ENCODE measurements at regions not wholly inside any gene's neighbourhood (a gene's known extent, or its start where the extent isn't known, plus 50 kb on each side); places are given as distances from the start of the nearest gene placed in this dataset.
"Not testable (repeated sequence)": the region's sequence is repeated elsewhere in the genome, so short reads cannot be mapped to it uniquely, and the experiment has no call there.

GRCh38 chr4:9001153-9001552, 129.5 kb upstream of the HMX1 start:
- intact Hi-C loops (cut with micrococcal nuclease) = loop anchor here in 1 of 2 donors (5.0 to 10.0 kb wide), 2 partner anchors 121 to 154 kb away; no protein-coding TSS in a partner anchor

GRCh38 chr4:9000505-9001001, 128.9 kb upstream of the HMX1 start:
- ATAC-seq; H3K27ac ChIP-seq (ENCODE audit: low read depth, low read length); H3K36me3 Mint-ChIP-seq; POLR2A ChIA-PET; H3K9me3 Mint-ChIP-seq; H3K9me3 ChIP-seq (ENCODE audit: control insufficient read depth in 2 of 3, low read length in 3 of 3); CTCF ChIA-PET; H3K4me1 Mint-ChIP-seq; H3K27ac Mint-ChIP-seq; H3K4me1 ChIP-seq (ENCODE audit: control insufficient read depth in 2 of 2, insufficient read depth in 2 of 2, low read length in 2 of 2); H3K27me3 ChIP-seq (ENCODE audit: control insufficient read depth in 2 of 2, insufficient read depth in 2 of 2, low read length in 2 of 2); H3K36me3 ChIP-seq (ENCODE audit: control insufficient read depth in 2 of 3, insufficient read depth in 3 of 3, low read length in 3 of 3); H3K4me3 ChIP-seq (ENCODE audit: low read length): not testable (repeated sequence)
- Mint-ChIP-seq H3K27me3 (peaks cover 7 to 24% (median 17%) of the 10 kb centered on the region in 5 donors), H3K4me3 (peak overlapping the region in 6 of 10 donors; percentile 14 to 65 (median 54))
- DNase-seq = peak; percentile 10 to 69 (median 43)
- intact Hi-C loops (cut with micrococcal nuclease) = loop anchor here (1.0 to 10.0 kb wide), 3 partner anchors 122 to 154 kb away; no protein-coding TSS in a partner anchor

More at GRCh38 chr4:9001153-9001552, 129.5 kb upstream of the HMX1 start:
- H3K27ac Mint-ChIP-seq; POLR2A ChIA-PET; H3K27ac ChIP-seq (ENCODE audit: low read depth, low read length); ATAC-seq; H3K36me3 ChIP-seq (ENCODE audit: control insufficient read depth in 2 of 3, insufficient read depth in 3 of 3, low read length in 3 of 3); H3K4me1 ChIP-seq (ENCODE audit: control insufficient read depth in 2 of 2, insufficient read depth in 2 of 2, low read length in 2 of 2); H3K4me1 Mint-ChIP-seq; H3K36me3 Mint-ChIP-seq; H3K9me3 ChIP-seq (ENCODE audit: control insufficient read depth in 2 of 3, low read length in 3 of 3); H3K9me3 Mint-ChIP-seq; H3K4me3 ChIP-seq (ENCODE audit: low read length); H3K27me3 ChIP-seq (ENCODE audit: control insufficient read depth in 2 of 2, insufficient read depth in 2 of 2, low read length in 2 of 2); CTCF ChIA-PET: not testable (repeated sequence)
- peaks cover 12 to 26% (median 23%) of the 10 kb centered on the region in 5 donors for H3K27me3 Mint-ChIP-seq
- DNase-seq = peak in 1 of 9 donors; percentile 0
- peak overlapping the region in 4 of 10 donors; percentile 48 to 65 (median 50) for H3K4me3 Mint-ChIP-seq

GRCh38 chr4:8992981-8993380, 121.3 kb upstream of the HMX1 start:
- H3K4me1 ChIP-seq (ENCODE audit: control insufficient read depth in 2 of 2, insufficient read depth in 2 of 2, low read length in 2 of 2); ATAC-seq: not testable (repeated sequence)

GRCh38 chr4:8991449-8991848, 119.8 kb upstream of the HMX1 start:
- H3K27ac ChIP-seq (ENCODE audit: low read depth, low read length); H3K27me3 ChIP-seq (ENCODE audit: control insufficient read depth in 2 of 2, insufficient read depth in 2 of 2, low read length in 2 of 2); H3K36me3 ChIP-seq (ENCODE audit: control insufficient read depth in 2 of 3, insufficient read depth in 3 of 3, low read length in 3 of 3); CTCF ChIA-PET; POLR2A ChIA-PET; intact Hi-C loops (cut with micrococcal nuclease); H3K27ac Mint-ChIP-seq; H3K9me3 ChIP-seq (ENCODE audit: control insufficient read depth in 2 of 3, low read length in 3 of 3); DNase-seq; ATAC-seq; H3K4me3 ChIP-seq (ENCODE audit: low read length); H3K27me3 Mint-ChIP-seq; H3K4me3 Mint-ChIP-seq; H3K4me1 Mint-ChIP-seq; H3K36me3 Mint-ChIP-seq; H3K9me3 Mint-ChIP-seq; H3K4me1 ChIP-seq (ENCODE audit: control insufficient read depth in 2 of 2, insufficient read depth in 2 of 2, low read length in 2 of 2): not testable (repeated sequence)

More at GRCh38 chr4:8992981-8993380, 121.3 kb upstream of the HMX1 start:
- H3K36me3 Mint-ChIP-seq; H3K4me3 Mint-ChIP-seq; H3K4me3 ChIP-seq (ENCODE audit: low read length); H3K36me3 ChIP-seq (ENCODE audit: control insufficient read depth in 2 of 3, insufficient read depth in 3 of 3, low read length in 3 of 3); DNase-seq; intact Hi-C loops (cut with micrococcal nuclease); H3K27ac Mint-ChIP-seq; H3K4me1 Mint-ChIP-seq; H3K9me3 Mint-ChIP-seq; POLR2A ChIA-PET; H3K27ac ChIP-seq (ENCODE audit: low read depth, low read length); H3K9me3 ChIP-seq (ENCODE audit: control insufficient read depth in 2 of 3, low read length in 3 of 3); H3K27me3 Mint-ChIP-seq; H3K27me3 ChIP-seq (ENCODE audit: control insufficient read depth in 2 of 2, insufficient read depth in 2 of 2, low read length in 2 of 2); CTCF ChIA-PET: not testable (repeated sequence)

GRCh38 chr4:8990341-8990740, 118.7 kb upstream of the HMX1 start:
- H3K27me3 ChIP-seq (ENCODE audit: control insufficient read depth in 2 of 2, insufficient read depth in 2 of 2, low read length in 2 of 2); POLR2A ChIA-PET; DNase-seq; H3K4me1 ChIP-seq (ENCODE audit: control insufficient read depth in 2 of 2, insufficient read depth in 2 of 2, low read length in 2 of 2); H3K4me1 Mint-ChIP-seq; H3K27ac ChIP-seq (ENCODE audit: low read depth, low read length); H3K27me3 Mint-ChIP-seq; H3K4me3 ChIP-seq (ENCODE audit: low read length); H3K36me3 Mint-ChIP-seq; ATAC-seq; intact Hi-C loops (cut with micrococcal nuclease); H3K27ac Mint-ChIP-seq; H3K4me3 Mint-ChIP-seq; CTCF ChIA-PET; H3K9me3 Mint-ChIP-seq; H3K9me3 ChIP-seq (ENCODE audit: control insufficient read depth in 2 of 3, low read length in 3 of 3); H3K36me3 ChIP-seq (ENCODE audit: control insufficient read depth in 2 of 3, insufficient read depth in 3 of 3, low read length in 3 of 3): not testable (repeated sequence)

- H3K36me3 ChIP-seq (ENCODE audit: control insufficient read depth in 2 of 3, insufficient read depth in 3 of 3, low read length in 3 of 3); H3K4me3 ChIP-seq (ENCODE audit: low read length); H3K27ac ChIP-seq (ENCODE audit: low read depth, low read length); intact Hi-C loops (cut with micrococcal nuclease); H3K4me1 ChIP-seq (ENCODE audit: control insufficient read depth in 2 of 2, insufficient read depth in 2 of 2, low read length in 2 of 2); DNase-seq; ATAC-seq; H3K4me3 Mint-ChIP-seq; H3K27ac Mint-ChIP-seq; H3K4me1 Mint-ChIP-seq; POLR2A ChIA-PET; H3K36me3 Mint-ChIP-seq; H3K27me3 ChIP-seq (ENCODE audit: control insufficient read depth in 2 of 2, insufficient read depth in 2 of 2, low read length in 2 of 2); H3K27me3 Mint-ChIP-seq; CTCF ChIA-PET; H3K9me3 Mint-ChIP-seq; H3K9me3 ChIP-seq (ENCODE audit: control insufficient read depth in 2 of 3, low read length in 3 of 3): not testable (repeated sequence)
These were observed 114.1 kb upstream of the HMX1 start for GRCh38 chr4:8985786-8986185.

GRCh38 chr4:8984641-8985040, 113.0 kb upstream of the HMX1 start:
- POLR2A ChIA-PET; H3K27ac ChIP-seq (ENCODE audit: low read depth, low read length); DNase-seq; H3K36me3 Mint-ChIP-seq; H3K9me3 Mint-ChIP-seq; H3K4me3 ChIP-seq (ENCODE audit: low read length); intact Hi-C loops (cut with micrococcal nuclease); H3K36me3 ChIP-seq (ENCODE audit: control insufficient read depth in 2 of 3, insufficient read depth in 3 of 3, low read length in 3 of 3); ATAC-seq; H3K9me3 ChIP-seq (ENCODE audit: control insufficient read depth in 2 of 3, low read length in 3 of 3); H3K4me1 ChIP-seq (ENCODE audit: control insufficient read depth in 2 of 2, insufficient read depth in 2 of 2, low read length in 2 of 2); H3K27me3 Mint-ChIP-seq; H3K27ac Mint-ChIP-seq; CTCF ChIA-PET; H3K4me3 Mint-ChIP-seq; H3K4me1 Mint-ChIP-seq; H3K27me3 ChIP-seq (ENCODE audit: control insufficient read depth in 2 of 2, insufficient read depth in 2 of 2, low read length in 2 of 2): not testable (repeated sequence)
